WTC11 (cell line): ENCODE measurements at regions not wholly inside any gene's neighbourhood (a gene's known extent, or its start where the extent isn't known, plus 50 kb on each side); places are given as distances from the start of the nearest gene placed in this dataset.

ENCODE experiments used
- ATAC-seq: fragments of 200-7000 bp; cut with Tn5 transposase; 2 replicates; pipeline ENCODE4 v1.10.0; 2021; ENCODE audit warnings: mild to moderate bottlenecking, moderate library complexity
- CTCF ChIA-PET: fragments of 300-600 bp; sonication (Branson Sonifier 250); formaldehyde crosslinking; loops from one replicate; lab custom pipeline; 2021; ENCODE audit warnings: antibody characterized with exemption; lab: Charles Lee
- POLR2A ChIA-PET: fragments of 350-600 bp; sonication (Branson Sonifier 250); formaldehyde crosslinking; loops from one replicate; lab custom pipeline; 2021; ENCODE audit warnings: antibody characterized with exemption; lab: Charles Lee
- DNase-seq: peaks from one replicate; pipeline ENCODE4 v3.0.0; 2021; ENCODE audit warnings: low spot score
- H3K27ac Mint-ChIP-seq: 2 replicates; pipeline ENCODE4 v1.8.0; 2021; ENCODE audit warnings: mixed read lengths
- H3K27me3 Mint-ChIP-seq: 2 replicates; pipeline ENCODE4 v1.8.0; 2021; ENCODE audit warnings: low read depth, mild to moderate bottlenecking, moderate library complexity, mixed read lengths
- H3K36me3 Mint-ChIP-seq: 2 replicates; pipeline ENCODE4 v1.8.0; 2021; ENCODE audit warnings: mixed read lengths
- H3K4me1 Mint-ChIP-seq: 2 replicates; pipeline ENCODE4 v1.8.0; 2022; ENCODE audit warnings: mixed read lengths
- H3K4me3 Mint-ChIP-seq: 2 replicates; pipeline ENCODE4 v1.8.0; 2021; ENCODE audit warnings: mild to moderate bottlenecking, moderate library complexity, mixed read lengths
- H3K9me3 Mint-ChIP-seq: 2 replicates; pipeline ENCODE4 v1.8.0; 2021; ENCODE audit warnings: mixed read lengths
- AR ChIP-seq: fragments of 250-450 bp; sonication (Bioruptor Pico); IDR thresholded peaks from 2 replicates; pipeline ENCODE4 v1.9.0; 2021; ENCODE audit warnings: mild to moderate bottlenecking
- CBFB ChIP-seq: sonication (generic); formaldehyde crosslinking; IDR thresholded peaks from 2 replicates; pipeline ENCODE4 v1.8.1; 2022; ENCODE audit warnings: mild to moderate bottlenecking, low read depth, missing genetic modification reagents
- CDX4 ChIP-seq: fragments of 250-450 bp; sonication (Bioruptor Pico); IDR thresholded peaks from 2 replicates; pipeline ENCODE4 v1.9.0; 2021; ENCODE audit warnings: moderate library complexity, mild to moderate bottlenecking, inconsistent platforms, borderline replicate concordance
- E2F1 ChIP-seq: sonication (generic); formaldehyde crosslinking; IDR thresholded peaks from 2 replicates; pipeline ENCODE4 v1.8.0; 2022; ENCODE audit warnings: mild to moderate bottlenecking, missing genetic modification reagents
- E2F4 ChIP-seq: sonication (generic); formaldehyde crosslinking; IDR thresholded peaks from 2 replicates; pipeline ENCODE4 v1.8.1; 2022; ENCODE audit warnings: low read depth, mild to moderate bottlenecking, moderate library complexity, missing genetic modification reagents, borderline replicate concordance
- E2F5 ChIP-seq: sonication (generic); formaldehyde crosslinking; IDR thresholded peaks from 2 replicates; pipeline ENCODE4 v1.8.1; 2022; ENCODE audit warnings: mild to moderate bottlenecking, moderate library complexity, missing genetic modification reagents
- ESRRA ChIP-seq: sonication (generic); formaldehyde crosslinking; IDR thresholded peaks from 2 replicates; pipeline ENCODE4 v1.8.1; 2022; ENCODE audit warnings: mild to moderate bottlenecking, missing genetic modification reagents, borderline replicate concordance
- FOXK1 ChIP-seq: sonication (generic); formaldehyde crosslinking; IDR thresholded peaks from 2 replicates; pipeline ENCODE4 v1.8.0; 2022; ENCODE audit warnings: mild to moderate bottlenecking, moderate library complexity, missing genetic modification reagents
- FOXP4 ChIP-seq: sonication (generic); formaldehyde crosslinking; IDR thresholded peaks from 2 replicates; pipeline ENCODE4 v1.8.0; 2022; ENCODE audit warnings: mild to moderate bottlenecking, missing genetic modification reagents
- GRHL2 ChIP-seq: fragments of 250-450 bp; sonication (Bioruptor Pico); IDR thresholded peaks from 2 replicates; pipeline ENCODE4 v1.8.0; 2022; ENCODE audit warnings: mild to moderate bottlenecking, moderate library complexity; ENCODE audit not compliant: insufficient replicate concordance, severe bottlenecking
- JAZF1 ChIP-seq: fragments of 250-450 bp; sonication (Bioruptor Pico); IDR thresholded peaks from 2 replicates; pipeline ENCODE4 v1.9.0; 2021; ENCODE audit warnings: moderate library complexity, mild to moderate bottlenecking, inconsistent platforms
- NFATC4 ChIP-seq: fragments of 250-450 bp; sonication (Bioruptor Pico); IDR thresholded peaks from 2 replicates; pipeline ENCODE4 v1.9.0; 2021; ENCODE audit warnings: mild to moderate bottlenecking
- OVOL2 ChIP-seq: fragments of 250-450 bp; sonication (Bioruptor Pico); IDR thresholded peaks from 2 replicates; pipeline ENCODE4 v1.9.0; 2021; ENCODE audit warnings: mild to moderate bottlenecking, borderline replicate concordance
- SMAD3 ChIP-seq: sonication (generic); formaldehyde crosslinking; IDR thresholded peaks from 2 replicates; pipeline ENCODE4 v1.8.0; 2022; ENCODE audit warnings: missing genetic modification reagents, mild to moderate bottlenecking, borderline replicate concordance
- SMAD4 ChIP-seq: sonication (generic); formaldehyde crosslinking; IDR thresholded peaks from 2 replicates; pipeline ENCODE4 v1.8.0; 2022; ENCODE audit warnings: mild to moderate bottlenecking, missing genetic modification reagents
- SP1 ChIP-seq: sonication (generic); formaldehyde crosslinking; conservative IDR thresholded peaks from 2 replicates; pipeline ENCODE4 v1.8.1; 2022; ENCODE audit warnings: missing genetic modification reagents
- USF1 ChIP-seq: sonication (generic); formaldehyde crosslinking; IDR thresholded peaks from 2 replicates; pipeline ENCODE4 v1.8.0; 2022; ENCODE audit warnings: mild to moderate bottlenecking, missing genetic modification reagents
- USF2 ChIP-seq: sonication (generic); formaldehyde crosslinking; IDR thresholded peaks from 2 replicates; pipeline ENCODE4 v1.8.1; 2023; ENCODE audit warnings: mild to moderate bottlenecking, missing genetic modification reagents, moderate library complexity
- ZNF317 ChIP-seq: sonication (generic); formaldehyde crosslinking; IDR thresholded peaks from 2 replicates; pipeline ENCODE4 v1.8.1; 2023; ENCODE audit warnings: low read depth, mild to moderate bottlenecking, moderate library complexity, missing genetic modification reagents, borderline replicate concordance
- ZSCAN18 ChIP-seq: fragments of 250-450 bp; sonication (Bioruptor Pico); IDR thresholded peaks from 2 replicates; pipeline ENCODE4 v2.1.2; 2022; ENCODE audit warnings: mild to moderate bottlenecking, moderate library complexity

GRCh38 chr16:5442986-5443385 is 345.4 kb upstream of the EEF2KMT start:
- Mint-ChIP-seq H3K36me3 (peaks cover 11% of the 10 kb centered on the region), H3K9me3 (peaks cover 55% of the 10 kb centered on the region), H3K27me3 (peaks cover 18% of the 10 kb centered on the region), H3K4me3 (no peak overlapping the region), H3K4me1 (peaks cover 23% of the 10 kb centered on the region), H3K27ac (no peak overlapping the region)
- ATAC-seq = no peak
- ChIA-PET POLR2A (no interaction called here), CTCF (no interaction called here)
- DNase-seq = no peak
- TF ChIP-seq E2F4 (CRISPR knock-in tag) = no peak
- TF ChIP-seq CDX4 (CRISPR knock-in tag) = no peak
- no peak for TF ChIP-seq SP1 (CRISPR knock-in tag)
- TF ChIP-seq ZNF317 (CRISPR knock-in tag) = no peak
- no peak for TF ChIP-seq JAZF1 (CRISPR knock-in tag)
- no peak for TF ChIP-seq OVOL2 (CRISPR knock-in tag)
- TF ChIP-seq FOXP4 (CRISPR knock-in tag) = no peak
- no peak for TF ChIP-seq FOXK1 (CRISPR knock-in tag)
- TF ChIP-seq CBFB (CRISPR knock-in tag) = no peak
- no peak for TF ChIP-seq ESRRA (CRISPR knock-in tag)
- TF ChIP-seq USF2 (CRISPR knock-in tag) = no peak
- no peak for TF ChIP-seq E2F1 (CRISPR knock-in tag)
- no peak for TF ChIP-seq USF1 (CRISPR knock-in tag)
- no peak for TF ChIP-seq E2F5 (CRISPR knock-in tag)
- TF ChIP-seq AR (CRISPR knock-in tag) = no peak
- no peak for TF ChIP-seq ZSCAN18 (CRISPR knock-in tag)
- no peak for TF ChIP-seq SMAD3 (CRISPR knock-in tag)
- TF ChIP-seq NFATC4 (CRISPR knock-in tag) = no peak
- no peak for TF ChIP-seq GRHL2 (CRISPR knock-in tag)
- no peak for TF ChIP-seq SMAD4 (CRISPR knock-in tag)
